Gastroesophageal sphincter (tissue), 4 donors: ENCODE measurements at regions not wholly inside any gene's neighbourhood (a gene's known extent, or its start where the extent isn't known, plus 50 kb on each side); places are given as distances from the start of the nearest gene placed in this dataset.
"Not testable (repeated sequence)": the region's sequence is repeated elsewhere in the genome, so short reads cannot be mapped to it uniquely, and the experiment has no call there.

Source experiments
- ATAC-seq: fragments of 150-250 bp; one replicate; pipeline ENCODE4 v1.9.1; 2016; ENCODE audit warnings: mild to moderate bottlenecking, moderate library complexity
- H3K27ac ChIP-seq, 4 donors: fragments of 200-600 bp; sonication (generic) in 3 of 4; 1 replicate in 3 of 4; 2 replicates in 1 of 4; pipeline ENCODE4 v1.5.1; 2016 to 2019
- H3K27me3 ChIP-seq: fragments of 200-600 bp; sonication (generic); one replicate; pipeline ENCODE4 v1.5.1; 2019
- H3K36me3 ChIP-seq, 2 donors: fragments of 200-600 bp; sonication (generic); one replicate each; pipeline ENCODE4 v1.5.1; 2019; ENCODE audit warnings: control low read depth in 1 of 2
- H3K4me1 ChIP-seq, 3 donors: fragments of 200-600 bp; sonication (generic); 1 replicate in 2 of 3; 2 replicates in 1 of 3; pipeline ENCODE4 v1.5.1; 2016 to 2019; ENCODE audit warnings: control low read depth in 2 of 3
- H3K4me3 ChIP-seq, 2 donors: fragments of 200-600 bp; sonication (generic); one replicate each; pipeline ENCODE4 v1.5.1; 2019; ENCODE audit warnings: mild to moderate bottlenecking in 1 of 2, moderate library complexity in 1 of 2
- H3K9me3 ChIP-seq, 3 donors: fragments of 200-600 bp; sonication (generic); one replicate each; pipeline ENCODE4 v1.5.1; 2017 to 2019; ENCODE audit warnings: control low read depth in 2 of 3
- EP300 ChIP-seq: sonication (generic); formaldehyde crosslinking; IDR thresholded peaks from one replicate; pipeline ENCODE4 v1.6.1; 2017; ENCODE audit warnings: antibody characterized with exemption, mild to moderate bottlenecking
- POLR2A ChIP-seq, 2 donors: fragments of 450-650 bp; IDR thresholded peaks; one replicate each; pipeline ENCODE4 v1.6.1; 2017; ENCODE audit warnings: antibody characterized with exemption in 2 of 2, mild to moderate bottlenecking in 2 of 2, moderate library complexity in 1 of 2
- POLR2AphosphoS5 ChIP-seq: sonication (generic); formaldehyde crosslinking; IDR thresholded peaks from one replicate; pipeline ENCODE4 v1.6.1; 2017; ENCODE audit warnings: antibody characterized with exemption
- WGBS, 2 donors: methylation state at CpG; one replicate each; pipeline ENCODE4 v1.1.5; 2018; ENCODE audit warnings: low coverage in 1 of 2; 5-methylcytosine and 5-hydroxymethylcytosine counted together
- TF ChIP-seq, protein P1 (sequence below), 4 experiments: fragments of 200-600 bp in 2 of 4; fragments of 450-650 bp in 2 of 4; sonication (generic) in 1 of 4; IDR thresholded peaks; one replicate each; pipeline ENCODE4 v1.5.1; 2017 to 2019; ENCODE audit warnings: antibody characterized with exemption in 4 of 4, mild to moderate bottlenecking in 2 of 4, moderate library complexity in 2 of 4

DNA sequence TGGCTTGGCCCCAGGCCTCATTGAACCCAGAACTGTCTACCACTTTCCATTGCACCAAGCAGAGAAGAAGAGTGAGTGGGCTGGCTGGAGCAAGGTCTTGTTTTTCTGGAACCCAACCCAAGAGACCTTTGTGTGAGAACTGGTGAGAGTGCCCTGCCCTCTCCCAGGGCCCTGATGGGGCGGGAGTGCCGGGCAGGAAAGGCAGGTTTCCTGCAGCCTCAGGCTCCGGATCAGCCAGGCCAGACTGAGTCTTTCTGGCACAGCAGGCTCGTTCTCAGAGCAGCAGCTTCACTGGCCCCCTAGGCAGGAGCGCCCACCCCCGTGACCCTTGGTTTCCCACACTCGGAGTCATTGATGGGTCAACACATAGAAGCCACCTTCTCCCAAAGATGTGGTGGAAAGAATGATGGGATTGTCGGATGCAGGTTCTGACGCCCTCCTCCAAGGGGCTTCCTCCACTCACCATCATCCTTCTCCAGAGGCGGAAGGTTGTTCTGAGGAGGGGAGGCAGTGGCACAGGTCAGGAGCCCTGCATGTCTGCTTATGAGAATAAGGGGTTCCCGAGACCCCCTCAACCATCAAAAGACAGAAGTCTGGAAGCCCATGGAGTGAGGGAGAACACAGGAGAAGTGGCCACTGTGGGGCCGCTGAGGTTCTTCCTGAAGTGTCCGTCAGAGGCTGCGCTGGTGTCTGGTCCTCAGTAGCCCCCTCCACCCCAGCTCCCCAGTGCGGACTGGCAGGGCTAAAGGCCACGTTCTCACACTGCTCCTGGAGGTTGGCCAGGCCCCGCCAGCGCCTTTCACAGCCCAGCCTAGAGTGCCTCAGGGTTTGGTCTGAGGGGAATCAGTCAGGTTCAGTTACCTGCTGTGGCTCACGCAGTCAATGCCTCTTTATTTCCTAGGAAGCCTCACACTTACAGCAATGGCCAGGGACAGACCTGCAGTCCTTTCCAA is 62.8 kb upstream of the LAPTM4A start:
- TF ChIP-seq, protein P1, sequence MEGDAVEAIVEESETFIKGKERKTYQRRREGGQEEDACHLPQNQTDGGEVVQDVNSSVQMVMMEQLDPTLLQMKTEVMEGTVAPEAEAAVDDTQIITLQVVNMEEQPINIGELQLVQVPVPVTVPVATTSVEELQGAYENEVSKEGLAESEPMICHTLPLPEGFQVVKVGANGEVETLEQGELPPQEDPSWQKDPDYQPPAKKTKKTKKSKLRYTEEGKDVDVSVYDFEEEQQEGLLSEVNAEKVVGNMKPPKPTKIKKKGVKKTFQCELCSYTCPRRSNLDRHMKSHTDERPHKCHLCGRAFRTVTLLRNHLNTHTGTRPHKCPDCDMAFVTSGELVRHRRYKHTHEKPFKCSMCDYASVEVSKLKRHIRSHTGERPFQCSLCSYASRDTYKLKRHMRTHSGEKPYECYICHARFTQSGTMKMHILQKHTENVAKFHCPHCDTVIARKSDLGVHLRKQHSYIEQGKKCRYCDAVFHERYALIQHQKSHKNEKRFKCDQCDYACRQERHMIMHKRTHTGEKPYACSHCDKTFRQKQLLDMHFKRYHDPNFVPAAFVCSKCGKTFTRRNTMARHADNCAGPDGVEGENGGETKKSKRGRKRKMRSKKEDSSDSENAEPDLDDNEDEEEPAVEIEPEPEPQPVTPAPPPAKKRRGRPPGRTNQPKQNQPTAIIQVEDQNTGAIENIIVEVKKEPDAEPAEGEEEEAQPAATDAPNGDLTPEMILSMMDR (IDR thresholded peaks at IDR 0.05) = no peak
- no peak for TF ChIP-seq EP300
- TF ChIP-seq POLR2AphosphoS5 = no peak
- TF ChIP-seq POLR2A (IDR thresholded peaks at IDR 0.05) = no peak
- Histone ChIP-seq H3K4me3 (no peak overlapping the region), H3K9me3 (peaks cover 0 to 6% (median 0%) of the 10 kb centered on the region in 3 donors), H3K27ac (no peak overlapping the region), H3K4me1 (no peaks in the 10 kb centered on the region), H3K36me3 (no peaks in the 10 kb centered on the region), H3K27me3 (no peaks in the 10 kb centered on the region)
- ATAC-seq = peak; percentile 35
- 76% methylated on average over 4 of the region's 19 CpGs; no CpG with 5 or more reads in 1 of the 2 donors for WGBS, 2 donors

DNA sequence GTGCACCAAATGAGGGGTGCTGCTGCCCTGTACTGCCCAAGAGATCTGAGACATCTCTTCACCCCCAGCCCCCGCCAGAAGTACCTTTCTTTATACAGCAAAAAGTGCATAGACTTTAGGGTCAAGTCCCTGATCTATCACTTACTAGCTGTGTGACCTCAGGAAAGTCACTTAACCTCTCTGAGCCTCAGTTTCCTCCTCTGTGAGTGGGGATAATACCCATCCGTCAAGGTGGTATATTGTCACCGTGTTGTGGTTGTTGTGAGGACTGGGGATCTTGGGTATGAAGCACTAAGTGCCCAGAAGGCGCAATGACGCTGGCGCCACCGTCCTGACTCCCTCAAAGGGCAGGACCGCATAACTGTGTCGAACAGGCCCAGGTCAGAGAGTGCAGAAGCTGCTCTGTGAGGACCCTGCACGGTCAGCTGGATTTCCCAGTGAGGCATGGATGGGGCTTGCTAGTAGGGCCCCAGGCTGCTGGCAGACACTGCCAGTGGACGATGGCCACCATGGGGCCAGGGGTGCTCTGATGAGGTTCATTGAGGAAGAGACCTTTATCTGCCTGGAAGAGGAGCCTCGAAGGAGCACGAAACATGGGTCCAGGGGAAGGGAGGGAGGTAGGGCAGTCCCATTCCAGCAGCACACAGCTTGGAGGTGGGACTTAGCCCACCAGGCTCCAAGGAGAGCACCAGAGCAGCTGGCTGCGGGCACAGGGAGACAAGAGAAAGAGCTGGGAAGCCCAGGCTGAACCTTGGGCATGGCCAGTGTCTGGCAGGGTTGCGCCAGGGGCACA is 61.8 kb upstream of the LAPTM4A start:
- Histone ChIP-seq H3K4me3 (no peak overlapping the region), H3K9me3 (peaks cover 0 to 6% (median 0%) of the 10 kb centered on the region in 3 donors), H3K36me3 (no peaks in the 10 kb centered on the region), H3K27me3 (no peaks in the 10 kb centered on the region), H3K4me1 (no peaks in the 10 kb centered on the region), H3K27ac (no peak overlapping the region)
- no peak for ATAC-seq
- TF ChIP-seq EP300 (no peak), POLR2A (IDR thresholded peaks at IDR 0.05) (no peak), POLR2AphosphoS5 (no peak)
- TF ChIP-seq, protein P1 (IDR thresholded peaks at IDR 0.05) = no peak
- 90 to 100% methylated on average over 1 to 9 of the region's 15 CpGs for WGBS, 2 donors

DNA sequence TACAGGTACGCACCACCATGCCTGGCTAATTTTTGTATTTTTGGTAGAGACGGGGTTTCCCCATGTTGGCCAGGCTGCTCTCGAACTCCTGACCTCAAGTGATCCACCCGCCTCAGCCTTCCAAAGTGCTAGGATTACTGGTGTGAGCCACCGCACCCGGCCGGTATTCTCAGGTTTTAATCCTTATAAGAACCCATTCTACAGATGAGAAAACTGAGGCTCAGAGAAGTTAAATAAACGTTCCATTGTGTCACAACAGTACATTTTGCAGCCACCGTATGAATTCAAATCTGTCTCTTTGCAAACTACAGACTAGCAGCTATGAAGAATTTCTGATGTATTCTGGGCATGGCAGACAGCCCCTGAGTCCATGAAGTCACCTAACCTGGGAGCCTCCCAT is 60.9 kb upstream of the LAPTM4A start:
- H3K4me1 ChIP-seq, ATAC-seq, H3K36me3 ChIP-seq, H3K4me3 ChIP-seq, H3K27ac ChIP-seq, H3K27me3 ChIP-seq, H3K9me3 ChIP-seq: not testable (repeated sequence)
- whole genome bisulfite sequencing, 2 donors = 89 to 100% methylated on average over 2 to 6 of the region's 9 CpGs

DNA sequence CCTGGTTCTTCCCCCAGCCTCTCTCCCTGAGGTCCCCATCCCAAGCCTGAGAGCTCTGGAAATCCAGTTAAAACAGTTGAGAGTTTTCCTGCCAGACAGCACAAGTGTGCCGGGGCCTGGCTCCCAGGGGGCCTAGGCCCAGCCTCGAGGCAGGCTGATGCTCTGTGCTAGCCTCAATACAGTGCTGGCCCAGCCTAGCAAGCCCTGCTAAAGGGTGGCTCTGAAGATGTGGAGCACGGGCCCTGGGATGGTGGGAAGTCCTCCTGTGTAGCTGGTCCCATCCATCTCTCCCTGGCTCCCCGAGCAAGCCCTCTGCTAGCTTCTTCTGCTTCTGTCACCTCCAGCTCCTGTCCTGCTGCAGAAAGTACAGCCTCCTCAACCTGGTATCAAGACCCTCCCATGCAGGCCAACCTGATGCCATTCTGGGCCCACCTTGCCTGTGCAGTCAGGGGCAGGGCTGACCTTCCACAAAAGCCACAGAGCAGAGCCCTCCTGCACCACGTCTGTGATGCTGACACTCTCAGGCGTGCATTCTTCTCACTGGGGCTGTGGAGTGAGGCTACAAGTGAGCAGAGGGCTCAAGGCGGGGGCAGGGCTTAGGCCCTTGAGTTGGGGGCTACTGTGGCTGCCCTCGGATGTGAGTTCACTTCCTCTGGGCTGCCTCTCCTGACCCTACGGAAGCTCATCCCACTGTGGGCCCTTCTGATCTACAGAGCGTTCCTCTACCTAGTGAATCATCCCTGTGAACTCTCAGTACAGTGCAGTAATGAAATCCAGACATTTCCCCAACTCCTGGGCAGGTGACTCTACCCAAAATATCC is 60.1 kb upstream of the LAPTM4A start:
- no peaks in the 10 kb centered on the region for H3K36me3 ChIP-seq
- H3K4me3 ChIP-seq = no peak overlapping the region
- no peaks in the 10 kb centered on the region for H3K27me3 ChIP-seq
- peaks cover 0 to 7% (median 0%) of the 10 kb centered on the region in 3 donors for H3K4me1 ChIP-seq
- no peak for ATAC-seq
- TF ChIP-seq, protein P1 (IDR thresholded peaks at IDR 0.05) = no peak
- no peak for TF ChIP-seq POLR2AphosphoS5
- no peak for TF ChIP-seq POLR2A (IDR thresholded peaks at IDR 0.05)
- no peak for TF ChIP-seq EP300
- 60 to 77% methylated on average over 1 to 5 of the region's 10 CpGs for WGBS, 2 donors
- H3K27ac ChIP-seq = no peak overlapping the region
- H3K9me3 ChIP-seq = peaks cover 0 to 6% (median 0%) of the 10 kb centered on the region in 3 donors

DNA sequence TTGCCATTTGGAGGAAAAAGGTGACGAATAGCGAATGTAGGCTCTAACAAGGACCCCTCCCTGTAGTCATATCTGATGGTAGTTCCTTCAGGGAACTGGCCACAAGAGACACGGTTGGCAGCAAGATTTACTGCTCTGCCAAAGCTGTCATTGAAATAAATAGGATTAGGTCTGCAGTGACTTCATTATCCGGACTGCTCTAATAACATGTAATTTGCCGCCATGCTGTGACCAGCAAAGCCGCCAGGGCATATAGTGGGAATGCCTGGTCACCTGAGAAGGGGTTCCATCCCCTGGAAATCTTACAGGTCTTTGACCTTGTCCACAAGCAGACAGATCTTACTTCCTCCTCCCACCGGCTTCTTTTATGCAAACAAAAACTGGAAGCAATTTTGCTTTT is 59.4 kb upstream of the LAPTM4A start:
- peaks cover 5% of the 10 kb centered on the region for H3K27me3 ChIP-seq
- peaks cover 0 to 10% (median 0%) of the 10 kb centered on the region in 3 donors for H3K4me1 ChIP-seq
- peaks cover 0 to 6% (median 0%) of the 10 kb centered on the region in 3 donors for H3K9me3 ChIP-seq
- TF ChIP-seq EP300 (no peak), POLR2A (IDR thresholded peaks at IDR 0.05) (no peak), POLR2AphosphoS5 (no peak)
- TF ChIP-seq, protein P1 (IDR thresholded peaks at IDR 0.05) = no peak
- no peak overlapping the region for H3K4me3 ChIP-seq
- WGBS, 2 donors = 82 to 100% methylated on average over 2 to 7 of the region's 7 CpGs
- H3K36me3 ChIP-seq = no peaks in the 10 kb centered on the region
- no peak overlapping the region for H3K27ac ChIP-seq
- no peak for ATAC-seq
